RKO (cell line): ENCODE measurements at regions not wholly inside any gene's neighbourhood (a gene's known extent, or its start where the extent isn't known, plus 50 kb on each side); places are given as distances from the start of the nearest gene placed in this dataset.
A peak's percentile ranks its signal among the peaks of the same experiment; 100 is the strongest.

Experiments used
- DNase-seq: peaks from one replicate; pipeline ENCODE4 v3.0.0-alpha.2; 2016; ENCODE audit warnings: low spot score

DNA sequence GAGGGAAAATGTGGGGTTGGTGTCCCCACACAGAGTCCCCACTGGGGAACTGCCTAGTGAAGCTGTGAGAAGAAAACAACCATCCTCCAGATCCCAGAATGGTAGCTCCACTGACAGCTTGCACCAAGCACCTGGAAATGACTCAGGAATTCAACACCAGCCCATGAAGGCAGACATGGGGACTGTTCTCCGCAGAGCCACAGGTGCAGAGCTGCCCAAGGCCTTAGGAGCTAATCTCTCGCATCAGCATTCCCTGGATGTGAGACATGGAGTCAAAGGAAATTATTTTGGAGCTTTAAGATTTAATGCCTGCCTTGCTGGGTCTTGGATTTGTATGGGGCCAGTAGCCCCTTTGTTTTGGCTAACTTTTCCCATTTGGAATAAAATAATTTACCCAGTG, 367.9 kb downstream of the FAM133A start:
- DNase-seq, result no peak

GRCh38 chrX:94045724-94046123, 371.7 kb downstream of the FAM133A start:
- no peak for DNase-seq

GRCh38 chrX:94051926-94052325, 377.9 kb downstream of the FAM133A start:
- no peak for DNase-seq

- DNase-seq, result no peak
These were observed 379.6 kb downstream of the FAM133A start for GRCh38 chrX:94053575-94053974.

GRCh38 chrX:94057385-94057784, 383.4 kb downstream of the FAM133A start:
- DNase-seq, result peak; percentile 6

DNA sequence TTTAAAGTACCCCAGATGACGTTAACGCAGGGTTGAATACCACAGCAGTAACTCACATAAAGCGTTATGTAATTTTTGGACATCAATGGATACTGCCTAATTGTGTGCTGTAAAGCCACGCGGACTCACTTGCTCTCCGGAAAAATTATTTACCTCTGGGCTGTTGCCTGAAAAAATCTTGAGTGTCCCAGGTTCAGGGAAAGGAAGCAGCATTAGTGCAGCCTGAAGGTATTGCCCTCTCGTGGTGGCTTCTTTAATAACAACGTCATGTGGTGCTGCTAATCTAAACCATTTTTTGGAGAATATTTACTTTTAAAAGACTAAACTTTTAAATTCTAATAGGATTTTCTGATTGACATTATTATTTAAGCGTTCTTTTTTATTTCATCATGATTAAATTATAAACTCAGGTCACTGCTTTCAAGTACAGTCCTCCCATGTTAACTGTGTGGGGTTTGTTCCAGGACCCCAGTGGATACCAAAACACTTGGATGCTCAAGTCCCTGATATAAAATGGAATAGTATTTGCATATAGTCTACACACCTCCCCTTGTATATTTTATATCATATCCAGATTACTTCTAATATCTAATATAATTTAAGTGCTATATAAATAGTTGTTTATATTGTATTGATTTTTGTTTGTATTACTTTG, 384.8 kb downstream of the FAM133A start:
- peak; percentile 37 for DNase-seq

DNA sequence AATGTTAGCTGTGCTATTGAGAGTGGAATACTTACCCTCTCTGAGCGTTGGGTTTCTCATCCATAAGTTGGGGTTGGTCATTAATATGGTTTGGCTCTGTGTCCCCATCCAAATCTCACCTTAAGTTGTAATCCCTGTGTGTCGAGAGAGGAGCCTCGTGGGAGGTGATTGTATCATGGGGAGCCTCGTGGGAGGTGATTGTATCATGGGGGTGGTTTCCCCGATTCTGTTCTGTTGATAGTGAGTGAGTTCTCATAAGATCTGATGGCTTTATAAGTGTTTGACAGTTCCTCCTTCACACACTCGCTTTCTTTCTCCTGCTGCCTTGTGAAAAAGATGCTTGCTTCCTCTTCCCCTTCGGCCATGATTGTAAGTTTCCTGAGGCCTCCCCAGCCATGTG, 391.1 kb downstream of the FAM133A start:
- DNase-seq, result no peak

- DNase-seq, result no peak
These were observed 415.1 kb downstream of the FAM133A start for GRCh38 chrX:94089149-94089548.

- no peak for DNase-seq
These were observed 423.9 kb downstream of the FAM133A start for GRCh38 chrX:94097868-94098267.

DNA sequence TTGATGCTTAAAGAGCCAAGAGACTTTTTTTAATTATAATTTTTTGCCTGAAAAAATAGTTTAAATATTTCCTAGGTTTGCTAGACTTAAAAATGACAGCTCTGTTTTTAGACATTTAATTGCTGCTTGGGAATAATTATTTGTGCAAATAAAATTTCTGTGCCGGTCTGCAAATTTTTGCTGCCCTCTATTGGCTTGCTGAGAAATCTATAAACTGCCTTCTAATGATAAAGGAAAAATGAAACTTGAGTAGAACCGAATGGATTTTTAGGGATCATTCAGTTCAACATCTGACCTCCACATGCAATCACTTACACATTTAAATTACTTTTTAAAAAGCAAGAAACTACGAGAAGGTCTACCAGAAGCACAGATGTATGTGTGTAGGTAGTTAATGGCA, 434.0 kb downstream of the FAM133A start:
- peak; percentile 14 for DNase-seq

DNA sequence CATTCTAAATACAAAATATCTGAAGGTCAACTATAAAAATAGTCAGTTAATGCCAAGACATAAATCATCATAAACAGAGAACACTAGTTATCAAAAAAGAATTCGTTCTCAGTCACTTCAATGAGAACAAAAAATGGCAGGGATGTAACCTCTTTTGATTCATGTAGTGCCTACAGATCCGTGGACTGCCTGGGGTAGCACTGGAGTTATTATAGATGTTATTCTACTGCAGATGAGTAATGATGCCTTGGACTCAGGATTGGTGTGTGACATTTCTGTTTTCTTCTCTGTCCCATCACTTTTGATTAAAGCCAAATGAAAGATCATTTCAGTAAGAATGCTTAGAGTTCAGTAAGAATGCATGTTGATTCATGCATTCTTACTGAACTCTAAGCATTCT, 440.4 kb downstream of the FAM133A start:
- no peak for DNase-seq

- DNase-seq, result no peak
These were observed 447.8 kb downstream of the FAM133A start for GRCh38 chrX:94121799-94122198.

- DNase-seq, result no peak
These were observed 449.1 kb downstream of the FAM133A start for GRCh38 chrX:94123062-94123461.

GRCh38 chrX:94162971-94163370, 489.0 kb downstream of the FAM133A start:
- no peak for DNase-seq

GRCh38 chrX:94178145-94178788, 504.3 kb downstream of the FAM133A start:
- peak; percentile 90 for DNase-seq

DNA sequence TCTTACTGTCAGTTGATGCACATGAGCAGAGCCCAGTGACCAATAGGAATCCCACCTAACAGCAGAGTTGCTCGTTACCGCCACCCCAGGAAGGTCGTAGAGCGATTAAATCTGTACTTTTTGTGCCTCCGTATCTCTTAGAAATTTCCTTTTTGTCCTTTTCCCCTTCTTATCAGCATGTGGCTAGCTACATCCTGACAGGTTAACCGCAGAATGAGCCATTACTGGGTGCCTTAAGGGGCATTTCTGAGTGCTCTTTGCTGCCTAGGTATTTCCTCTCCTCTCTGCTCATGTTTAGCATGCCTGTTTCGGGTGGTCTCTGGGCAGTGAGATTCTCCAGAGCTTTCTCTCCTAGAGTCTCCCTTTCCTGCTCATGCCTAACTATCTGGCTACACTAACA, 530.5 kb downstream of the FAM133A start:
- no peak for DNase-seq

DNA sequence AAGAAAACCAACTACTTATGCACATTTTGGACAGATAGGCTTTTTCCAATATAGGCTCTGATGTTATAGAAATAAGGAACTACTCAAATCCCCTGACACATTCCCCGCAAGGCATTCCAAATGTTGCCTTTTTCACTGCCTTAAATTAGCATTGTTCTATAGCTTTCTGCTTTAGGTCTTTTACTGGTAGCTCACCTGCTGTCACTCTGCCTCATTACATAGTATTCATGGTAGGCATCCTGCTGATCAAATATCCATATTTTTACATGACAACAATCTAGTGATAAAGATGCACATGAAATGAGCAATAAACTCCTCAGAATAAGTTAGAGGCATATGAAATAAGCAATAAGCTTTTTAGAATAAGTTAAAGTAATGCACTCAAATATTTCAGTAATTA, 542.7 kb downstream of the FAM133A start:
- DNase-seq, result no peak

GRCh38 chrX:94252211-94252610, 578.2 kb downstream of the FAM133A start:
- no peak for DNase-seq

DNA sequence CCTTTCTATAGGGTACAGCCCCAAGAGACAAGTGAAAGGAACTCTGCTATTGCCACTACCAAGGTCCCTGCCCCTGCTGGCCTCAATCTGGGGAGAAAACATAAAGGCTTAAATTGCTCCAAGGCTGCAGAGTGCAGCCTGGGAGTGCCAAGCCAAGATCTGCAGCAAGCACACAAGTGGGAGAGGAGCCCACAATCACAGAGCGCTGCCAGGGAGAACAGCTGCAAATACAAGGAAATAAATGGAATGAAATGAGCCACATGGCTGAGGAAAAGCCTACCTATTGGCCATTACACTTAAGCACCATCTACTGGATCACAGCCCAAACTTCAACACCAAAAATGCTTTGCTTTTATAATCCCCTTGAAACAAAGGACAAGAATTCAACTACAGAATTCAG, 582.4 kb downstream of the FAM133A start:
- DNase-seq, result no peak

GRCh38 chrX:94265323-94265722, 591.3 kb downstream of the FAM133A start:
- DNase-seq, result no peak

GRCh38 chrX:94288325-94288724, 614.3 kb downstream of the FAM133A start:
- peak; percentile 32 for DNase-seq

DNA sequence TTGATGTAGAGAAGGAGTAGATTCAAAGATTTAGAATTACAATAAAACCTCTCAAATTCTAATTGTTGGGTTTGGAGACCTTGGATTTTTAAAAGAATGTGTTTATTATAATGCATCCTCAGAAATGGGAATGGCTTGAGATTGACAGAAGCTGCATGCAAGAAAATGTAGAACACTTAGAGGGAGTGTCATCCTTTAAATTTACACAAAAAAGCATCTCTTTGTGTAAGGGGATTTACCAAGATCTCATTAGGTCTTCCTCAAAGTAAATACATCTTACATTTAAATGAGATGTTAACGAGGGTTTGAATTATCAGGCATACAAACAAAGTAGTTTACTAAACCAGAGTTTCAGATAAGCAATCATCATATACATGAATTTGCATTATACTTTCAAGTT, 615.0 kb downstream of the FAM133A start:
- DNase-seq, result no peak

DNA sequence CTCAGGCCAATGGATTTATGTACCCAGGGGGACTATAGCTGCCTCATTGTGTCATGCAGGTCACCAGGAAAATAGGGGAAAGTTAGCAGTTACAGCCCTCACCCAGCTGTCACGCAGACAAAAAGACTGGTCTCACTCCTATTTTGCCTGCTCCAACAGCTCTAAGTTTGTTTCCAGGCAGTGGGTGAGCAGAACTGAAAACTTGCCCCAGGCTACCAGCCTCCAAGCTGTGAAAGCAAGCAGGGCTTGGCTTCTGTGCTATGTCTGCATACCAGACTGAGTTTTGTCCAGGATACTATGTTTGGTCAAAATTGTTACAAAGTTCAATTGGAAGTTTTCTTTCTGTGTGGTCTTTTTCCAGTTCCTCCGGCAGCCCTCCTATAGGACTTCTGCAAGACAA, 628.4 kb downstream of the FAM133A start:
- DNase-seq, result no peak

GRCh38 chrX:94329182-94329581, 655.2 kb downstream of the FAM133A start:
- no peak for DNase-seq
